MM.1S (cell line): ENCODE measurements at regions not wholly inside any gene's neighbourhood (a gene's known extent, or its start where the extent isn't known, plus 50 kb on each side); places are given as distances from the start of the nearest gene placed in this dataset.

Experiments used
- DNase-seq: peaks from one replicate; pipeline ENCODE4 v3.0.0-alpha.2; 2015
- H2AFZ ChIP-seq: fragments of 300-600 bp; sonication (generic); 2 replicates; pipeline ENCODE4 v1.6.0; 2016; ENCODE audit warnings: antibody characterized with exemption, low read length
- H3F3A ChIP-seq: fragments of 300-600 bp; sonication (generic); 2 replicates; pipeline ENCODE4 v1.6.1; 2016; ENCODE audit warnings: mild to moderate bottlenecking, antibody characterized with exemption, low read length, moderate library complexity, mixed read lengths; ENCODE audit not compliant: insufficient read depth
- H3K27ac ChIP-seq: fragments of 300-600 bp; sonication (generic); 2 replicates; pipeline ENCODE4 v1.5.1; 2016; ENCODE audit warnings: mild to moderate bottlenecking, low read length
- H3K27me3 ChIP-seq: fragments of 300-600 bp; sonication (generic); replicated peaks from 2 replicates; pipeline ENCODE4 v1.6.0; 2016; ENCODE audit warnings: low read length; ENCODE audit not compliant: insufficient read depth
- H3K36me3 ChIP-seq: fragments of 300-600 bp; sonication (generic); replicated peaks from 2 replicates; pipeline ENCODE4 v1.6.1; 2016; ENCODE audit warnings: mild to moderate bottlenecking, low read length, mixed read lengths; ENCODE audit not compliant: insufficient read depth
- H3K4me1 ChIP-seq: fragments of 300-600 bp; sonication (generic); 2 replicates; pipeline ENCODE4 v1.6.1; 2016; ENCODE audit warnings: low read length, mixed read lengths
- H3K4me2 ChIP-seq: fragments of 300-600 bp; sonication (generic); 2 replicates; pipeline ENCODE4 v1.6.0; 2016; ENCODE audit warnings: low read depth, low read length
- H3K4me3 ChIP-seq: fragments of 300-600 bp; sonication (generic); 2 replicates; pipeline ENCODE4 v1.5.1; 2016; ENCODE audit warnings: low read length, mixed read lengths
- H3K79me2 ChIP-seq: fragments of 300-600 bp; sonication (generic); 2 replicates; pipeline ENCODE4 v1.6.1; 2016; ENCODE audit warnings: mixed run types, low read length, mixed read lengths
- H3K9ac ChIP-seq: fragments of 300-600 bp; sonication (generic); 2 replicates; pipeline ENCODE4 v1.6.1; 2016; ENCODE audit warnings: low read length, mixed read lengths
- H3K9me2 ChIP-seq: fragments of 300-600 bp; sonication (generic); replicated peaks from 2 replicates; pipeline ENCODE4 v1.6.1; 2016; ENCODE audit warnings: mild to moderate bottlenecking, low read length, mixed read lengths; ENCODE audit not compliant: insufficient read depth
- H3K9me3 ChIP-seq: fragments of 300-600 bp; sonication (generic); replicated peaks from 2 replicates; pipeline ENCODE4 v1.6.1; 2016; ENCODE audit warnings: mild to moderate bottlenecking, low read length, mixed read lengths; ENCODE audit not compliant: insufficient read depth
- H4K20me1 ChIP-seq: fragments of 300-600 bp; sonication (generic); 2 replicates; pipeline ENCODE4 v1.6.1; 2016; ENCODE audit warnings: mild to moderate bottlenecking, low read length, moderate library complexity, mixed read lengths; ENCODE audit not compliant: insufficient read depth
- CTCF ChIP-seq: fragments of 300-600 bp; sonication (generic); IDR thresholded peaks from 2 replicates; pipeline ENCODE4 v1.5.1; 2016; ENCODE audit warnings: antibody characterized with exemption, low read length, mixed read lengths
- EZH2 ChIP-seq: fragments of 300-600 bp; sonication (generic); optimal IDR thresholded peaks from 2 replicates; pipeline ENCODE3; 2017; ENCODE audit warnings: low read depth, mild to moderate bottlenecking, antibody characterized with exemption, low read length, mixed read lengths
- EZH2phosphoT487 ChIP-seq: fragments of 300-600 bp; sonication (generic); IDR thresholded peaks from 2 replicates; pipeline ENCODE4 v1.6.1; 2018; ENCODE audit warnings: antibody characterized with exemption, low read length

GRCh38 chr6:2369606-2370005, 124.2 kb upstream of the GMDS start:
- H3K9me3 ChIP-seq: no peaks in the 10 kb centered on the region
- no peak for TF ChIP-seq CTCF
- H3K36me3 ChIP-seq: no peaks in the 10 kb centered on the region
- H3K4me3 ChIP-seq: no peak overlapping the region
- H3K79me2 ChIP-seq: no peaks in the 10 kb centered on the region
- no peak overlapping the region for H2AFZ ChIP-seq
- no peaks in the 10 kb centered on the region for H3K9me2 ChIP-seq
- H3K4me1 ChIP-seq: 0 out of 2 replicates have a peak, but pooled peaks cover 8% of the 10 kb centered on the region
- no peak overlapping the region for H3K27ac ChIP-seq
- H3F3A ChIP-seq: no peaks in the 10 kb centered on the region
- no peak overlapping the region for H3K9ac ChIP-seq
- DNase-seq: peak; percentile 12
- no peaks in the 10 kb centered on the region for H3K27me3 ChIP-seq
- no peaks in the 10 kb centered on the region for H4K20me1 ChIP-seq
- H3K4me2 ChIP-seq: no peak overlapping the region; the same call in 1 of the 2 replicates

- Histone ChIP-seq H4K20me1 (no peaks in the 10 kb centered on the region), H3K9me2 (no peaks in the 10 kb centered on the region), H2AFZ (no peak overlapping the region), H3F3A (no peaks in the 10 kb centered on the region), H3K4me1 (no peaks in the 10 kb centered on the region), H3K27ac (no peak overlapping the region), H3K4me2 (no peak overlapping the region), H3K4me3 (no peak overlapping the region), H3K27me3 (no peaks in the 10 kb centered on the region), H3K79me2 (no peaks in the 10 kb centered on the region), H3K9me3 (no peaks in the 10 kb centered on the region), H3K9ac (no peak overlapping the region), H3K36me3 (no peaks in the 10 kb centered on the region)
- TF ChIP-seq CTCF (no peak), EZH2 (no peak), EZH2phosphoT487 (no peak)
- DNase-seq: no peak
Measured at GRCh38 chr6:2363211-2363610, 117.8 kb upstream of the GMDS start.

- Histone ChIP-seq H3F3A (no peaks in the 10 kb centered on the region), H4K20me1 (no peaks in the 10 kb centered on the region), H3K27ac (no peak overlapping the region), H3K36me3 (no peaks in the 10 kb centered on the region), H3K4me3 (no peak overlapping the region), H3K4me2 (no peak overlapping the region), H3K27me3 (no peaks in the 10 kb centered on the region), H3K9me3 (no peaks in the 10 kb centered on the region), H2AFZ (no peak overlapping the region), H3K4me1 (no peaks in the 10 kb centered on the region), H3K79me2 (no peaks in the 10 kb centered on the region), H3K9ac (no peak overlapping the region), H3K9me2 (no peaks in the 10 kb centered on the region)
- DNase-seq: no peak
- TF ChIP-seq CTCF (no peak), EZH2 (no peak), EZH2phosphoT487 (no peak)
Measured at GRCh38 chr6:2361195-2361594, 115.8 kb upstream of the GMDS start.

GRCh38 chr6:2360716-2361115, 115.3 kb upstream of the GMDS start:
- DNase-seq: no peak
- Histone ChIP-seq H3K79me2 (no peaks in the 10 kb centered on the region), H3K4me2 (no peak overlapping the region), H2AFZ (no peak overlapping the region), H3K4me1 (no peaks in the 10 kb centered on the region), H3F3A (no peaks in the 10 kb centered on the region), H3K4me3 (no peak overlapping the region), H3K36me3 (no peaks in the 10 kb centered on the region), H3K9me2 (no peaks in the 10 kb centered on the region), H3K9ac (no peak overlapping the region), H4K20me1 (no peaks in the 10 kb centered on the region), H3K9me3 (no peaks in the 10 kb centered on the region), H3K27me3 (no peaks in the 10 kb centered on the region), H3K27ac (no peak overlapping the region)
- TF ChIP-seq EZH2 (no peak), CTCF (no peak), EZH2phosphoT487 (no peak)
